HepG2 (cell line): ENCODE measurements at regions not wholly inside any gene's neighbourhood (a gene's known extent, or its start where the extent isn't known, plus 50 kb on each side); places are given as distances from the start of the nearest gene placed in this dataset.

Source experiments
- HMG20A ChIP-seq: IDR thresholded peaks from 2 replicates; pipeline ENCODE4 v1.6.1; 2016; ENCODE audit warnings: borderline replicate concordance
- HMG20B ChIP-seq: conservative IDR thresholded peaks from 2 replicates; pipeline ENCODE4 v1.6.1; 2016; ENCODE audit warnings: missing genetic modification reagents, missing compliant biosample characterization
- HNF4G ChIP-seq, 2 experiments: sonication (generic) in 1 of 2; formaldehyde crosslinking in 1 of 2; IDR thresholded peaks; 2 replicates each; pipeline versions ENCODE4 v1.4.0 to v1.6.1; 2011 to 2020; ENCODE audit warnings: borderline replicate concordance in 2 of 2, low read depth in 2 of 2, mild to moderate bottlenecking in 2 of 2, low read length in 1 of 2, missing genetic modification reagents in 1 of 2, moderate library complexity in 1 of 2
- HNRNPL ChIP-seq: fragments of 200-400 bp; formaldehyde crosslinking; IDR thresholded peaks from 2 replicates; pipeline ENCODE4 v1.6.1; 2017; ENCODE audit warnings: mild to moderate bottlenecking, low read depth, low read length
- JUNB ChIP-seq: sonication (generic); formaldehyde crosslinking; IDR thresholded peaks from 2 replicates; pipeline ENCODE4 v1.8.0; 2022; ENCODE audit warnings: missing genetic modification reagents, mild to moderate bottlenecking, borderline replicate concordance
- MEF2D ChIP-seq: sonication (generic); formaldehyde crosslinking; IDR thresholded peaks from 2 replicates; pipeline ENCODE4 v1.5.1; 2020; ENCODE audit warnings: mild to moderate bottlenecking, missing genetic modification reagents
- MXD3 ChIP-seq: IDR thresholded peaks from 2 replicates; pipeline ENCODE4 v1.6.1; 2016; ENCODE audit warnings: mild to moderate bottlenecking, missing biosample characterization, missing genetic modification reagents
- NCOA2 ChIP-seq: sonication (generic); formaldehyde crosslinking; IDR thresholded peaks from 2 replicates; pipeline ENCODE4 v1.8.0; 2022; ENCODE audit warnings: inconsistent platforms
- NCOR1 ChIP-seq: fragments of 200-600 bp; sonication (generic); IDR thresholded peaks from 2 replicates; pipeline ENCODE4 v1.7.0; 2017; ENCODE audit warnings: antibody characterized with exemption, low read length, borderline replicate concordance
- RARA ChIP-seq: IDR thresholded peaks from 2 replicates; pipeline ENCODE4 v1.6.1; 2016; ENCODE audit warnings: missing genetic modification reagents, missing compliant biosample characterization
- RORA ChIP-seq: sonication (generic); formaldehyde crosslinking; IDR thresholded peaks from 2 replicates; pipeline ENCODE4 v1.5.0; 2020; ENCODE audit warnings: mild to moderate bottlenecking, missing genetic modification reagents, moderate library complexity
- RXRB ChIP-seq: IDR thresholded peaks from 2 replicates; pipeline ENCODE4 v1.6.1; 2016; ENCODE audit warnings: borderline replicate concordance, missing genetic modification reagents, missing compliant biosample characterization
- SATB2 ChIP-seq: sonication (generic); formaldehyde crosslinking; IDR thresholded peaks from 2 replicates; pipeline ENCODE4 v1.5.0; 2020; ENCODE audit warnings: missing genetic modification reagents
- SMC3 ChIP-seq: IDR thresholded peaks from 2 replicates; pipeline ENCODE4 v1.6.1; 2011; ENCODE audit warnings: low read length, improper control_type of control experiment
- SPEN ChIP-seq: sonication (generic); formaldehyde crosslinking; IDR thresholded peaks from 2 replicates; pipeline ENCODE4 v1.5.1; 2020; ENCODE audit warnings: low read depth, mild to moderate bottlenecking, missing genetic modification reagents
- TAF1 ChIP-seq: sonication (generic); formaldehyde crosslinking; IDR thresholded peaks from 2 replicates; pipeline ENCODE4 v1.4.0; 2020; ENCODE audit warnings: missing genetic modification reagents
- TEAD2 ChIP-seq: sonication (generic); formaldehyde crosslinking; IDR thresholded peaks from 2 replicates; pipeline ENCODE4 v1.9.0; 2021; ENCODE audit warnings: missing genetic modification reagents
- YEATS4 ChIP-seq: sonication (generic); formaldehyde crosslinking; IDR thresholded peaks from 2 replicates; pipeline ENCODE4 v1.4.0; 2020; ENCODE audit warnings: missing genetic modification reagents, borderline replicate concordance
- ZBTB25 ChIP-seq: IDR thresholded peaks from 2 replicates; pipeline ENCODE4 v1.6.1; 2018; ENCODE audit warnings: missing genetic modification reagents
- ZBTB3 ChIP-seq: sonication (generic); formaldehyde crosslinking; IDR thresholded peaks from 2 replicates; pipeline ENCODE4 v1.4.0; 2020; ENCODE audit warnings: low read depth, mild to moderate bottlenecking, moderate library complexity, missing genetic modification reagents, borderline replicate concordance
- ZFP36L2 ChIP-seq: sonication (generic); formaldehyde crosslinking; IDR thresholded peaks from 2 replicates; pipeline ENCODE4 v1.4.0; 2020; ENCODE audit warnings: missing genetic modification reagents
- ZNF207 ChIP-seq: fragments of 450-650 bp; IDR thresholded peaks from 2 replicates; pipeline ENCODE4 v1.6.1; 2016; ENCODE audit warnings: antibody characterized with exemption, borderline replicate concordance
- ZNF292 ChIP-seq: sonication (generic); formaldehyde crosslinking; IDR thresholded peaks from 2 replicates; pipeline ENCODE4 v1.8.1; 2022; ENCODE audit warnings: mild to moderate bottlenecking, low read depth, missing genetic modification reagents, borderline replicate concordance
- ZNF773 ChIP-seq: sonication (generic); formaldehyde crosslinking; IDR thresholded peaks from 2 replicates; pipeline ENCODE4 v1.4.0; 2020; ENCODE audit warnings: missing genetic modification reagents, borderline replicate concordance
- TF ChIP-seq, protein P1 (sequence below): IDR thresholded peaks from 2 replicates; pipeline ENCODE4 v1.6.1; 2012; ENCODE audit warnings: inconsistent platforms
- TF ChIP-seq, protein P2 (sequence below): sonication (generic); formaldehyde crosslinking; IDR thresholded peaks from 2 replicates; pipeline ENCODE4 v1.4.0; 2020; ENCODE audit warnings: missing genetic modification reagents

- TF ChIP-seq MXD3 (CRISPR knock-in tag) (no peak), MEF2D (CRISPR knock-in tag) (0 out of 2 replicates have a peak, but pooled peaks have one; percentile 63), HNF4G (IDR thresholded peaks at IDR 0.05; ENCODE audit: borderline replicate concordance, low read depth, low read length) (peak; percentile 96), HNF4G (CRISPR knock-in tag; IDR thresholded peaks at IDR 0.05; ENCODE audit: borderline replicate concordance, low read depth) (peak; percentile 53; the same call in 1 of the 2 replicates), YEATS4 (CRISPR knock-in tag) (peak; percentile 43; the same call in 1 of the 2 replicates), ZNF773 (CRISPR knock-in tag) (no peak), ZBTB3 (peak; percentile 70; the same call in 1 of the 2 replicates), HMG20A (CRISPR knock-in tag) (peak; percentile 95), SMC3 (peak; percentile 31), ZBTB25 (no peak), ZNF207 (no peak), NCOA2 (peak; percentile 100), RORA (CRISPR knock-in tag) (peak; percentile 89; the same call in 1 of the 2 replicates), HNRNPL (peak; percentile 74; the same call in 1 of the 2 replicates), RXRB (CRISPR knock-in tag) (peak; percentile 99), HMG20B (CRISPR knock-in tag) (peak; percentile 30; the same call in 1 of the 2 replicates), RARA (CRISPR knock-in tag) (peak; percentile 97), NCOR1 (peak; percentile 99), TEAD2 (CRISPR knock-in tag) (0 out of 2 replicates have a peak, but pooled peaks have one; percentile 39), TAF1 (CRISPR knock-in tag) (peak; percentile 53), ZFP36L2 (no peak), JUNB (CRISPR knock-in tag) (no peak; the same call in 1 of the 2 replicates), SPEN (CRISPR knock-in tag) (0 out of 2 replicates have a peak, but pooled peaks have one; percentile 45), SATB2 (CRISPR knock-in tag) (peak; percentile 37; the same call in 1 of the 2 replicates), ZNF292 (CRISPR knock-in tag) (peak; percentile 84)
- TF ChIP-seq, protein P1, sequence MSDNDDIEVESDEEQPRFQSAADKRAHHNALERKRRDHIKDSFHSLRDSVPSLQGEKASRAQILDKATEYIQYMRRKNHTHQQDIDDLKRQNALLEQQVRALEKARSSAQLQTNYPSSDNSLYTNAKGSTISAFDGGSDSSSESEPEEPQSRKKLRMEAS, result peak; percentile 57
- TF ChIP-seq, protein P2, sequence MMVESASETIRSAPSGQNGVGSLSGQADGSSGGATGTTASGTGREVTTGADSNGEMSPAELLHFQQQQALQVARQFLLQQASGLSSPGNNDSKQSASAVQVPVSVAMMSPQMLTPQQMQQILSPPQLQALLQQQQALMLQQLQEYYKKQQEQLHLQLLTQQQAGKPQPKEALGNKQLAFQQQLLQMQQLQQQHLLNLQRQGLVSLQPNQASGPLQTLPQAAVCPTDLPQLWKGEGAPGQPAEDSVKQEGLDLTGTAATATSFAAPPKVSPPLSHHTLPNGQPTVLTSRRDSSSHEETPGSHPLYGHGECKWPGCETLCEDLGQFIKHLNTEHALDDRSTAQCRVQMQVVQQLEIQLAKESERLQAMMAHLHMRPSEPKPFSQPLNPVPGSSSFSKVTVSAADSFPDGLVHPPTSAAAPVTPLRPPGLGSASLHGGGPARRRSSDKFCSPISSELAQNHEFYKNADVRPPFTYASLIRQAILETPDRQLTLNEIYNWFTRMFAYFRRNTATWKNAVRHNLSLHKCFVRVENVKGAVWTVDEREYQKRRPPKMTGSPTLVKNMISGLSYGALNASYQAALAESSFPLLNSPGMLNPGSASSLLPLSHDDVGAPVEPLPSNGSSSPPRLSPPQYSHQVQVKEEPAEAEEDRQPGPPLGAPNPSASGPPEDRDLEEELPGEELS (CRISPR knock-in tag), result peak; percentile 95
Measured at GRCh38 chr2:62569907-62570841, 64.2 kb upstream of the TMEM17 start (continued).
